ENCODE measurements at regions not wholly inside any gene's neighbourhood (a gene's known extent, or its start where the extent isn't known, plus 50 kb on each side); places are given as distances from the start of the nearest gene placed in this dataset.

- Histone ChIP-seq H3K27me3 (no peaks in the 10 kb centered on the region), H3K4me1 (peaks cover under 1% of the 10 kb centered on the region), H3K36me3 (ENCODE audit: low read depth, missing control alignments) (no peaks in the 10 kb centered on the region), H3K4me3 (no peak overlapping the region), H3K27ac (no peak overlapping the region), H3K9me3 (no peaks in the 10 kb centered on the region)
- TF ChIP-seq CTCF (IDR thresholded peaks at IDR 0.05) (no peak), POLR2A (IDR thresholded peaks at IDR 0.05) (no peak)
- no peak for DNase-seq
- 74 to 81% methylated on average over 5 of the region's 5 CpGs for WGBS, 2 donors
- intact Hi-C loops (cut with DNase I; ENCODE audit: low total_unique reads): no loop called here
Observed at GRCh38 chr10:78750418-78750817, 318.3 kb upstream of the ZMIZ1 start.

- H3K27me3 ChIP-seq: no peaks in the 10 kb centered on the region
- no peak overlapping the region for H3K4me3 ChIP-seq
- no peaks in the 10 kb centered on the region for H3K9me3 ChIP-seq
- no peak for DNase-seq
- H3K27ac ChIP-seq: no peak overlapping the region
- 94 to 99% methylated on average over 9 of the region's 9 CpGs for WGBS, 2 donors
- H3K4me1 ChIP-seq: no peaks in the 10 kb centered on the region
- intact Hi-C loops (cut with DNase I; ENCODE audit: low total_unique reads): no loop called here
- H3K36me3 ChIP-seq (ENCODE audit: low read depth, missing control alignments): no peaks in the 10 kb centered on the region
- TF ChIP-seq POLR2A (IDR thresholded peaks at IDR 0.05) (no peak), CTCF (IDR thresholded peaks at IDR 0.05) (no peak)
Observed at GRCh38 chr10:78751716-78752115, 317.1 kb upstream of the ZMIZ1 start.

GRCh38 chr10:78752221-78752620, 316.5 kb upstream of the ZMIZ1 start:
- no peak for DNase-seq
- no peaks in the 10 kb centered on the region for H3K27me3 ChIP-seq
- no peaks in the 10 kb centered on the region for H3K9me3 ChIP-seq
- intact Hi-C loops (cut with DNase I; ENCODE audit: low total_unique reads): no loop called here
- H3K36me3 ChIP-seq (ENCODE audit: low read depth, missing control alignments): no peaks in the 10 kb centered on the region
- H3K4me1 ChIP-seq: peaks cover 2% of the 10 kb centered on the region
- H3K27ac ChIP-seq: no peak overlapping the region
- TF ChIP-seq POLR2A (IDR thresholded peaks at IDR 0.05) (no peak), CTCF (IDR thresholded peaks at IDR 0.05) (no peak)
- WGBS, 2 donors: 86 to 90% methylated on average over 3 of the region's 3 CpGs
- H3K4me3 ChIP-seq: no peak overlapping the region

- Histone ChIP-seq H3K9me3 (no peaks in the 10 kb centered on the region), H3K36me3 (ENCODE audit: low read depth, missing control alignments) (no peaks in the 10 kb centered on the region), H3K27ac (no peak overlapping the region), H3K27me3 (no peaks in the 10 kb centered on the region), H3K4me3 (no peak overlapping the region), H3K4me1 (peaks cover 2% of the 10 kb centered on the region)
- TF ChIP-seq CTCF (IDR thresholded peaks at IDR 0.05) (no peak), POLR2A (IDR thresholded peaks at IDR 0.05) (no peak)
- WGBS, 2 donors: 86 to 87% methylated on average over 4 of the region's 4 CpGs
- intact Hi-C loops (cut with DNase I; ENCODE audit: low total_unique reads): no loop called here
- no peak for DNase-seq
Observed at GRCh38 chr10:78752708-78753107, 316.1 kb upstream of the ZMIZ1 start.

- WGBS, 2 donors: 69 to 82% methylated on average over 10 to 11 of the region's 11 CpGs
- Histone ChIP-seq H3K27me3 (no peaks in the 10 kb centered on the region), H3K36me3 (ENCODE audit: low read depth, missing control alignments) (no peaks in the 10 kb centered on the region), H3K27ac (no peak overlapping the region), H3K4me1 (peaks cover 2% of the 10 kb centered on the region), H3K9me3 (no peaks in the 10 kb centered on the region), H3K4me3 (no peak overlapping the region)
- TF ChIP-seq CTCF (IDR thresholded peaks at IDR 0.05) (no peak), POLR2A (IDR thresholded peaks at IDR 0.05) (no peak)
- intact Hi-C loops (cut with DNase I; ENCODE audit: low total_unique reads): no loop called here
- no peak for DNase-seq
Observed at GRCh38 chr10:78754269-78755062, 314.3 kb upstream of the ZMIZ1 start.

All from testis (tissue), 2 donors.